Esophagus muscularis mucosa (tissue), 4 donors: ENCODE measurements at regions not wholly inside any gene's neighbourhood (a gene's known extent, or its start where the extent isn't known, plus 50 kb on each side); places are given as distances from the start of the nearest gene placed in this dataset.

Experiments
- DNase-seq: peaks from one replicate; pipeline ENCODE4 v3.0.0-alpha.2; 2017; ENCODE audit errors: extremely low spot score
- H3K27ac ChIP-seq, 4 donors: fragments of 200-600 bp; sonication (generic); replicated peaks in 1 of 4; 1 replicate in 3 of 4; 2 replicates in 1 of 4; pipeline ENCODE4 v1.5.1; 2016 to 2019; ENCODE audit warnings: mild to moderate bottlenecking in 1 of 4
- H3K27me3 ChIP-seq, 4 donors: fragments of 200-600 bp; sonication (generic); one replicate each; pipeline versions ENCODE4 v1.5.1 to v1.6.0; 2016 to 2019
- H3K36me3 ChIP-seq, 4 donors: fragments of 200-600 bp; sonication (generic); one replicate each; pipeline ENCODE4 v1.5.1; 2016 to 2019
- H3K4me1 ChIP-seq, 4 donors: fragments of 200-600 bp; sonication (generic); one replicate each; pipeline ENCODE4 v1.5.1; 2016 to 2019
- H3K4me3 ChIP-seq, 4 donors: fragments of 200-600 bp; sonication (generic); 1 replicate in 2 of 4; 2 replicates in 2 of 4; pipeline ENCODE4 v1.5.1; 2016 to 2019; ENCODE audit warnings: mild to moderate bottlenecking in 4 of 4, moderate library complexity in 1 of 4
- H3K9me3 ChIP-seq, 4 donors: fragments of 200-600 bp; sonication (generic); 1 replicate in 3 of 4; 2 replicates in 1 of 4; pipeline ENCODE4 v1.5.1; 2016 to 2019
- EP300 ChIP-seq: sonication (generic); formaldehyde crosslinking; IDR thresholded peaks from one replicate; pipeline ENCODE4 v1.6.1; 2017; ENCODE audit warnings: antibody characterized with exemption
- POLR2A ChIP-seq: fragments of 450-650 bp; IDR thresholded peaks from one replicate; pipeline ENCODE4 v1.6.1; 2017; ENCODE audit warnings: antibody characterized with exemption, moderate library complexity, mild to moderate bottlenecking, low read depth
- POLR2AphosphoS5 ChIP-seq, 2 donors: sonication (generic); formaldehyde crosslinking; IDR thresholded peaks; one replicate each; pipeline ENCODE4 v1.6.1; 2017; ENCODE audit warnings: antibody characterized with exemption in 2 of 2
- WGBS: methylation state at CpG from one replicate; pipeline ENCODE4 v1.1.5; 2018; 5-methylcytosine and 5-hydroxymethylcytosine counted together
- intact Hi-C: fragments of 100-400 bp; cut with DNase I; formaldehyde crosslinking; loops from one replicate; pipeline ENCODE4 v1.15.1; 2023
- TF ChIP-seq, protein P1 (sequence below), 3 experiments: fragments of 200-600 bp in 2 of 3; fragments of 450-650 bp in 1 of 3; sonication (generic) in 2 of 3; IDR thresholded peaks; one replicate each; pipeline ENCODE4 v1.5.1; 2017 to 2019; ENCODE audit warnings: antibody characterized with exemption in 3 of 3, mild to moderate bottlenecking in 2 of 3, moderate library complexity in 1 of 3

- 60% methylated on average over 2 of the region's 4 CpGs for WGBS
Observed at GRCh38 chr11:71364176-71364671, 84.0 kb downstream of the DHCR7 start.

DNA sequence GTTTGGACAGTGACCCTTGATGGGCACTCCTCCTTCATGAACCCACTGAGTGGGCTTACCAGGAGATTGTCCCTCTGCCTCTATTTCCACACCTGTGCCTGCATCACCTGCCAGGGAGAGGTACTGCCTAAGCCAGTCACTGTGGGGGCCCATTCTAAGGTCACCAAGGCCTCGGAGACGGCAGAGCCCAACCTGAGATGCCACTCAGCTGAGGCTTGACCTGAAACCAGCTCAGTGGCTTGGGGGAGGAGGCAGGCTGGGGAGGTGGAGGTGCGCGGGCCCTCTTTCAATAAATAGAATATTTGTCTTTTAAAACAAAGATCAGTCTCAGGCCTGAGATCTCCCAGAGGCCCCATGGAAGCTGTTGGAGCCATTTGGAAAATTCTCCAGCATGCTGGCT is 84.5 kb downstream of the DHCR7 start:
- H3K36me3 ChIP-seq = no peaks in the 10 kb centered on the region
- H3K4me3 ChIP-seq = no peak overlapping the region
- intact Hi-C loops = no loop called here
- WGBS = 88% methylated on average over 4 of the region's 4 CpGs
- H3K4me1 ChIP-seq = no peaks in the 10 kb centered on the region
- peaks cover 0 to 14% (median 0%) of the 10 kb centered on the region in 4 donors for H3K27me3 ChIP-seq
- H3K9me3 ChIP-seq = no peaks in the 10 kb centered on the region
- no peak for DNase-seq
- TF ChIP-seq, protein P1, sequence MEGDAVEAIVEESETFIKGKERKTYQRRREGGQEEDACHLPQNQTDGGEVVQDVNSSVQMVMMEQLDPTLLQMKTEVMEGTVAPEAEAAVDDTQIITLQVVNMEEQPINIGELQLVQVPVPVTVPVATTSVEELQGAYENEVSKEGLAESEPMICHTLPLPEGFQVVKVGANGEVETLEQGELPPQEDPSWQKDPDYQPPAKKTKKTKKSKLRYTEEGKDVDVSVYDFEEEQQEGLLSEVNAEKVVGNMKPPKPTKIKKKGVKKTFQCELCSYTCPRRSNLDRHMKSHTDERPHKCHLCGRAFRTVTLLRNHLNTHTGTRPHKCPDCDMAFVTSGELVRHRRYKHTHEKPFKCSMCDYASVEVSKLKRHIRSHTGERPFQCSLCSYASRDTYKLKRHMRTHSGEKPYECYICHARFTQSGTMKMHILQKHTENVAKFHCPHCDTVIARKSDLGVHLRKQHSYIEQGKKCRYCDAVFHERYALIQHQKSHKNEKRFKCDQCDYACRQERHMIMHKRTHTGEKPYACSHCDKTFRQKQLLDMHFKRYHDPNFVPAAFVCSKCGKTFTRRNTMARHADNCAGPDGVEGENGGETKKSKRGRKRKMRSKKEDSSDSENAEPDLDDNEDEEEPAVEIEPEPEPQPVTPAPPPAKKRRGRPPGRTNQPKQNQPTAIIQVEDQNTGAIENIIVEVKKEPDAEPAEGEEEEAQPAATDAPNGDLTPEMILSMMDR (IDR thresholded peaks at IDR 0.05) = no peak
- TF ChIP-seq EP300 = no peak
- TF ChIP-seq POLR2AphosphoS5 (IDR thresholded peaks at IDR 0.05) = no peak
- no peak for TF ChIP-seq POLR2A
- no peak overlapping the region for H3K27ac ChIP-seq

More at GRCh38 chr11:71364176-71364671, 84.0 kb downstream of the DHCR7 start:
- no peaks in the 10 kb centered on the region for H3K36me3 ChIP-seq
- no peak overlapping the region for H3K4me3 ChIP-seq
- DNase-seq = no peak
- no peaks in the 10 kb centered on the region for H3K9me3 ChIP-seq
- no peaks in the 10 kb centered on the region for H3K4me1 ChIP-seq
- intact Hi-C loops = no loop called here
- no peak overlapping the region for H3K27ac ChIP-seq
- H3K27me3 ChIP-seq = peaks cover 0 to 19% (median 0%) of the 10 kb centered on the region in 4 donors
- TF ChIP-seq POLR2A (no peak), POLR2AphosphoS5 (IDR thresholded peaks at IDR 0.05) (no peak), EP300 (no peak)
- TF ChIP-seq, protein P1 (IDR thresholded peaks at IDR 0.05) = no peak

GRCh38 chr11:71358963-71359567 is 89.1 kb downstream of the DHCR7 start:
- intact Hi-C loops = no loop called here
- no peaks in the 10 kb centered on the region for H3K4me1 ChIP-seq
- H3K27me3 ChIP-seq = peaks cover 0 to 10% (median 0%) of the 10 kb centered on the region in 4 donors
- no peak overlapping the region for H3K4me3 ChIP-seq
- 91% methylated on average over 6 of the region's 6 CpGs for WGBS
- no peak overlapping the region for H3K27ac ChIP-seq
- H3K9me3 ChIP-seq = no peaks in the 10 kb centered on the region
- no peaks in the 10 kb centered on the region for H3K36me3 ChIP-seq
- TF ChIP-seq POLR2AphosphoS5 (IDR thresholded peaks at IDR 0.05) = no peak
- TF ChIP-seq, protein P1 (IDR thresholded peaks at IDR 0.05) = no peak
- TF ChIP-seq EP300 = no peak
- TF ChIP-seq POLR2A = no peak
- DNase-seq = no peak

- Histone ChIP-seq H3K27me3 (peaks cover 0 to 10% (median 0%) of the 10 kb centered on the region in 4 donors), H3K4me3 (no peak overlapping the region), H3K27ac (no peak overlapping the region), H3K4me1 (no peaks in the 10 kb centered on the region), H3K36me3 (no peaks in the 10 kb centered on the region), H3K9me3 (no peaks in the 10 kb centered on the region)
- intact Hi-C loops = no loop called here
- no peak for TF ChIP-seq EP300
- TF ChIP-seq POLR2AphosphoS5 (IDR thresholded peaks at IDR 0.05) = no peak
- TF ChIP-seq, protein P1 (IDR thresholded peaks at IDR 0.05) = no peak
- no peak for TF ChIP-seq POLR2A
- DNase-seq = no peak
- WGBS = 70% methylated on average over 9 of the region's 10 CpGs
Observed at GRCh38 chr11:71358122-71358728, 90.0 kb downstream of the DHCR7 start.
